ENCODE measurements at regions not wholly inside any gene's neighbourhood (a gene's known extent, or its start where the extent isn't known, plus 50 kb on each side); places are given as distances from the start of the nearest gene placed in this dataset.

DNA sequence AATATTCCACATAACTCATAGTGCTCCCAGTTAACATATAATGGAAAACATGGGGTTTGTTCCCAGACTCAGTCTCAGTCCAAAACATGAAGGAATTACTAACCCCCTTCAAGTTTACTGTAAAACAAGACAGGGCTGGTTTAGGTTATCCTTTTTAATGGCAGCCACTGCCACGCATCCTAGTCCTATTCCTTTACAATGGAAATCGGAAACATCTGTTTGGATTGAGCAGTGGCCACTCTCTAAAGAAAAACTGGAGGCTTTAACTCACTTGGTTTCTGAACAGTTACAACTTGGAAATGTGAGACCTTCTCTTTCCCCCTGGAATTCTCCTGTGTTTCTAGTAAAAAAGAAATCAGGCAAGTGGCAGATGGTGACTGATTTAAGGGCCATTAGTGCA is 609.9 kb upstream of the ACO1 start:
- no peaks in the 10 kb centered on the region for H3K79me2 ChIP-seq (ENCODE audit: control insufficient read depth, low read length)
- no peak overlapping the region for H3K27ac ChIP-seq (ENCODE audit: low read depth, low read length)
- H3K27me3 ChIP-seq (ENCODE audit: control insufficient read depth, low read length): no peaks in the 10 kb centered on the region
- no peak overlapping the region for H3K4me2 ChIP-seq (ENCODE audit: low read length)
- no peaks in the 10 kb centered on the region for H3F3A ChIP-seq (ENCODE audit: control insufficient read depth, insufficient read depth)
- no peak overlapping the region for H3K4me3 ChIP-seq (ENCODE audit: low read length)
- no peak for TF ChIP-seq EZH2phosphoT487 (IDR thresholded peaks at IDR 0.05; ENCODE audit: borderline replicate concordance, low read length)
- H3K36me3 ChIP-seq (ENCODE audit: control insufficient read depth, low read length): no peaks in the 10 kb centered on the region
- H3K4me1 ChIP-seq (ENCODE audit: control insufficient read depth, low read length): no peaks in the 10 kb centered on the region
- H3K9me3 ChIP-seq (ENCODE audit: control insufficient read depth, insufficient read depth, low read length): no peaks in the 10 kb centered on the region
- no peaks in the 10 kb centered on the region for H4K20me1 ChIP-seq (ENCODE audit: control insufficient read depth, insufficient read depth, low read depth, low read length)
- H3K9me2 ChIP-seq (replicated peaks; ENCODE audit: control insufficient read depth, low read length): no peaks in the 10 kb centered on the region

DNA sequence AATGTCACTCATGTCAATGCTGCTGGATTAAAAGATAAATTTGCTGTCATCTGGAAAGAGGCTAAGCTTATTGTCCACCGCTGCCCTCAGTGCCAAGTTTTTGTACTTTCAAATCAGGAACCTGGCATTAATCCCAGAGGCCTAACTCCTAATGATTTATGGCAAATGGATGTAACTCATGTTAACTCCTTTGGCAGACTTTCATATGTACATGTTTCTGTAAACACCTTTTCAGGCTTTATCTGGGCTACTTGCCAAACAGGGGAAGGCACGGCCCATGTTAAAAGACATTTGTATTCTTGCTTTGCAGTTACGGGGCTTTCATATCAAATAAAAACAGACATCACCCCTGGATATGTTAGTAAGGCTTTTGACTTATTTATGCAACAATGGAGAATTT is 608.0 kb upstream of the ACO1 start:
- no peaks in the 10 kb centered on the region for H4K20me1 ChIP-seq (ENCODE audit: control insufficient read depth, insufficient read depth, low read depth, low read length)
- H3K79me2 ChIP-seq (ENCODE audit: control insufficient read depth, low read length): no peaks in the 10 kb centered on the region
- H3K4me1 ChIP-seq (ENCODE audit: control insufficient read depth, low read length): no peaks in the 10 kb centered on the region
- H3K9me2 ChIP-seq (replicated peaks; ENCODE audit: control insufficient read depth, low read length): no peaks in the 10 kb centered on the region
- no peak overlapping the region for H3K4me3 ChIP-seq (ENCODE audit: low read length)
- peaks cover 5% of the 10 kb centered on the region for H3K9me3 ChIP-seq (ENCODE audit: control insufficient read depth, insufficient read depth, low read length)
- no peak overlapping the region for H3K27ac ChIP-seq (ENCODE audit: low read depth, low read length)
- no peaks in the 10 kb centered on the region for H3K36me3 ChIP-seq (ENCODE audit: control insufficient read depth, low read length)
- no peak for TF ChIP-seq EZH2phosphoT487 (IDR thresholded peaks at IDR 0.05; ENCODE audit: borderline replicate concordance, low read length)
- TF ChIP-seq, protein P1, sequence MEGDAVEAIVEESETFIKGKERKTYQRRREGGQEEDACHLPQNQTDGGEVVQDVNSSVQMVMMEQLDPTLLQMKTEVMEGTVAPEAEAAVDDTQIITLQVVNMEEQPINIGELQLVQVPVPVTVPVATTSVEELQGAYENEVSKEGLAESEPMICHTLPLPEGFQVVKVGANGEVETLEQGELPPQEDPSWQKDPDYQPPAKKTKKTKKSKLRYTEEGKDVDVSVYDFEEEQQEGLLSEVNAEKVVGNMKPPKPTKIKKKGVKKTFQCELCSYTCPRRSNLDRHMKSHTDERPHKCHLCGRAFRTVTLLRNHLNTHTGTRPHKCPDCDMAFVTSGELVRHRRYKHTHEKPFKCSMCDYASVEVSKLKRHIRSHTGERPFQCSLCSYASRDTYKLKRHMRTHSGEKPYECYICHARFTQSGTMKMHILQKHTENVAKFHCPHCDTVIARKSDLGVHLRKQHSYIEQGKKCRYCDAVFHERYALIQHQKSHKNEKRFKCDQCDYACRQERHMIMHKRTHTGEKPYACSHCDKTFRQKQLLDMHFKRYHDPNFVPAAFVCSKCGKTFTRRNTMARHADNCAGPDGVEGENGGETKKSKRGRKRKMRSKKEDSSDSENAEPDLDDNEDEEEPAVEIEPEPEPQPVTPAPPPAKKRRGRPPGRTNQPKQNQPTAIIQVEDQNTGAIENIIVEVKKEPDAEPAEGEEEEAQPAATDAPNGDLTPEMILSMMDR (IDR thresholded peaks at IDR 0.05; ENCODE audit: low read depth, low read length, poor library complexity, severe bottlenecking): no peak
- no peaks in the 10 kb centered on the region for H3K27me3 ChIP-seq (ENCODE audit: control insufficient read depth, low read length)
- H3K4me2 ChIP-seq (ENCODE audit: low read length): no peak overlapping the region
- H3F3A ChIP-seq (ENCODE audit: control insufficient read depth, insufficient read depth): no peaks in the 10 kb centered on the region

DNA sequence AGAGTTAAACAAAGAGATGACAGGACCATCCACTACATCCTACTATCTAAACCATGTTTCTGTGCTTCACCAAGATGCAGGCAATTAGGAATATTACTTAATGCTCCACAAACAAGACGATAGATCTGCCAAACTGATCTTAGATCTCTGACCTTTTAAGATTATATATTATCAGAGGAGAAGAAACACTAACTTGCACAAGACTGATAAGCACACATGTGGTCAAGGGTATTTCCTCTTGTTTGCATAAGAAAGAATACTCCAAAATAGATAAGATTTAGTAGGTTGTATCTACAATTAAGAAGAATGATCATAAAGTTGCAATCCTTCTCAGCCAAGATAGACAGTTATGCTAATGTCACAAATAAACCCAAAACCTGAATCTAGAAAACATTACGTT is 601.0 kb upstream of the ACO1 start:
- H3K36me3 ChIP-seq (ENCODE audit: control insufficient read depth, low read length): no peaks in the 10 kb centered on the region
- no peaks in the 10 kb centered on the region for H3K27me3 ChIP-seq (ENCODE audit: control insufficient read depth, low read length)
- TF ChIP-seq EZH2phosphoT487 (IDR thresholded peaks at IDR 0.05; ENCODE audit: borderline replicate concordance, low read length): no peak
- TF ChIP-seq, protein P1 (IDR thresholded peaks at IDR 0.05; ENCODE audit: low read depth, low read length, poor library complexity, severe bottlenecking): no peak
- H3K9me2 ChIP-seq (replicated peaks; ENCODE audit: control insufficient read depth, low read length): no peaks in the 10 kb centered on the region
- no peaks in the 10 kb centered on the region for H3K4me1 ChIP-seq (ENCODE audit: control insufficient read depth, low read length)
- no peak overlapping the region for H3K4me3 ChIP-seq (ENCODE audit: low read length)
- no peaks in the 10 kb centered on the region for H3F3A ChIP-seq (ENCODE audit: control insufficient read depth, insufficient read depth)
- no peak overlapping the region for H3K27ac ChIP-seq (ENCODE audit: low read depth, low read length)
- no peak overlapping the region for H3K4me2 ChIP-seq (ENCODE audit: low read length)
- no peaks in the 10 kb centered on the region for H4K20me1 ChIP-seq (ENCODE audit: control insufficient read depth, insufficient read depth, low read depth, low read length)
- H3K9me3 ChIP-seq (ENCODE audit: control insufficient read depth, insufficient read depth, low read length): peaks cover 5% of the 10 kb centered on the region
- H3K79me2 ChIP-seq (ENCODE audit: control insufficient read depth, low read length): no peaks in the 10 kb centered on the region

DNA sequence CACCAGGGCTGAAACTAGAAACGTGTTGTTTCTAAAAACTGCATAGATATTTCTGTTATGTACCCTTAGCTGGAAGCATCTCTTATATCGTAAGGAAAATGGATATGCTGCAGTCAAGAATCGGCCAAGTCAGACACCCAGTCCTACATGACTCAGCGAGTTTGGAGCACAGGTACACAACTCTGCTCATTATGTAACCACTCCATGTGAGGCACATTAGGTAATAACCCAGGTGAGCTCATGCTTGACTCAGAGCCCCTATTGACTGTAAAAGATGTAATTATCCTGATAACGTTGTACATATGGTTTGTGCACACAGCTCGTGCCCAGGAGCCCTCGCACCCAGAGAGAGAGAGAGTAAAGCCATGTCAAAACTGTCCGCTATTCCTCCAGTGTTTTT is 593.7 kb upstream of the ACO1 start:
- TF ChIP-seq, protein P1 (IDR thresholded peaks at IDR 0.05; ENCODE audit: low read depth, low read length, poor library complexity, severe bottlenecking): no peak
- TF ChIP-seq EZH2phosphoT487 (IDR thresholded peaks at IDR 0.05; ENCODE audit: borderline replicate concordance, low read length): no peak
- Histone ChIP-seq H3K9me2 (replicated peaks; ENCODE audit: control insufficient read depth, low read length) (no peaks in the 10 kb centered on the region), H3K79me2 (ENCODE audit: control insufficient read depth, low read length) (no peaks in the 10 kb centered on the region), H3K4me1 (ENCODE audit: control insufficient read depth, low read length) (no peaks in the 10 kb centered on the region), H3K27ac (ENCODE audit: low read depth, low read length) (no peak overlapping the region), H3K36me3 (ENCODE audit: control insufficient read depth, low read length) (no peaks in the 10 kb centered on the region), H3K4me2 (ENCODE audit: low read length) (no peak overlapping the region), H3F3A (ENCODE audit: control insufficient read depth, insufficient read depth) (no peaks in the 10 kb centered on the region), H3K9me3 (ENCODE audit: control insufficient read depth, insufficient read depth, low read length) (no peaks in the 10 kb centered on the region), H3K4me3 (ENCODE audit: low read length) (no peak overlapping the region), H4K20me1 (ENCODE audit: control insufficient read depth, insufficient read depth, low read depth, low read length) (no peaks in the 10 kb centered on the region), H3K27me3 (ENCODE audit: control insufficient read depth, low read length) (no peaks in the 10 kb centered on the region)

Measured in DOHH2 (cell line).